IPS-20b (cell line): ENCODE measurements at regions not wholly inside any gene's neighbourhood (a gene's known extent, or its start where the extent isn't known, plus 50 kb on each side); places are given as distances from the start of the nearest gene placed in this dataset.

Experiments
- H3K27ac ChIP-seq: one replicate; pipeline ENCODE4 v1.5.1; 2013; ENCODE audit warnings: low read length
- H3K27me3 ChIP-seq: 2 replicates; pipeline ENCODE4 v1.6.1; 2013; ENCODE audit warnings: mild to moderate bottlenecking, low read length, inconsistent platforms; ENCODE audit not compliant: insufficient read depth
- H3K36me3 ChIP-seq: 2 replicates; pipeline ENCODE4 v1.6.1; 2013; ENCODE audit warnings: low read depth, mild to moderate bottlenecking, inconsistent platforms, low read length, moderate library complexity; ENCODE audit not compliant: insufficient read depth
- H3K4me1 ChIP-seq: 2 replicates; pipeline ENCODE4 v1.6.1; 2013; ENCODE audit warnings: mild to moderate bottlenecking, control low read depth, inconsistent platforms, low read length, moderate library complexity; ENCODE audit not compliant: insufficient read depth
- H3K4me3 ChIP-seq: 2 replicates; pipeline ENCODE4 v1.5.1; 2013; ENCODE audit warnings: mild to moderate bottlenecking, low read length, inconsistent platforms
- H3K9ac ChIP-seq: 2 replicates; pipeline ENCODE4 v1.6.1; 2013; ENCODE audit warnings: low read depth, mild to moderate bottlenecking, inconsistent platforms, low read length, moderate library complexity
- H3K9me3 ChIP-seq: 2 replicates; pipeline ENCODE4 v1.6.1; 2013; ENCODE audit warnings: mild to moderate bottlenecking, low read depth, low read length, inconsistent platforms; ENCODE audit not compliant: insufficient read depth

DNA sequence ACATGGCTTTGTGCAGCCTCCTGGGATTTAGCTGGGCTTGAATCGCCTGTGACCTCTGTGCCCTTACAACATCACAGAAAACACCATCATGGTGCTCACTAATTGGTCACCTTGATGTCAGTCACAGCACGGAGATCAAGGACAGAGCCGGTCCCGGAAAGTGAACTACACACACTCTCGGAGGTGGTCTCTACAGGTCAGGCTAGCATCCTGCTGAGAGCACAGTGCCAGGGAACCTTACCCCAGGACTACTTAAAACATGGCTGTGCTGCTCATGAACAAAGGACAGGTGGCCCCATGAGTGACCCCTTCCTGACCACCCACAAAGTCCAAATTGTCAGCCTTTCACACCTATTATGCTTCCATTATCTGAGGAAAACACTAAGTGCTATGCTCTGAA is 1782.1 kb upstream of the CELF4 start:
- H3K36me3 ChIP-seq, result no peaks in the 10 kb centered on the region
- H3K4me3 ChIP-seq, result no peak overlapping the region
- H3K27me3 ChIP-seq, result no peaks in the 10 kb centered on the region
- no peak overlapping the region for H3K27ac ChIP-seq
- no peaks in the 10 kb centered on the region for H3K9me3 ChIP-seq
- H3K9ac ChIP-seq, result no peak overlapping the region
- peaks cover 4% of the 10 kb centered on the region; the same call in 1 of the 2 replicates for H3K4me1 ChIP-seq

GRCh38 chr18:39346916-39347315 is 1781.3 kb upstream of the CELF4 start:
- peaks cover 4% of the 10 kb centered on the region; the same call in 1 of the 2 replicates for H3K4me1 ChIP-seq
- no peak overlapping the region for H3K4me3 ChIP-seq
- no peaks in the 10 kb centered on the region for H3K27me3 ChIP-seq
- no peak overlapping the region for H3K9ac ChIP-seq
- no peak overlapping the region for H3K27ac ChIP-seq
- H3K36me3 ChIP-seq, result no peaks in the 10 kb centered on the region
- H3K9me3 ChIP-seq, result no peaks in the 10 kb centered on the region

GRCh38 chr18:39345321-39345720 is 1779.7 kb upstream of the CELF4 start:
- no peaks in the 10 kb centered on the region for H3K27me3 ChIP-seq
- no peaks in the 10 kb centered on the region for H3K36me3 ChIP-seq
- H3K4me3 ChIP-seq, result no peak overlapping the region
- peaks cover 4% of the 10 kb centered on the region; the same call in 1 of the 2 replicates for H3K4me1 ChIP-seq
- no peak overlapping the region for H3K27ac ChIP-seq
- no peak overlapping the region for H3K9ac ChIP-seq
- H3K9me3 ChIP-seq, result no peaks in the 10 kb centered on the region

GRCh38 chr18:39344487-39344886 is 1778.9 kb upstream of the CELF4 start:
- H3K9ac ChIP-seq, result no peak overlapping the region
- H3K36me3 ChIP-seq, result no peaks in the 10 kb centered on the region
- no peak overlapping the region for H3K4me3 ChIP-seq
- H3K27ac ChIP-seq, result no peak overlapping the region
- peaks cover 4% of the 10 kb centered on the region; the same call in 1 of the 2 replicates for H3K4me1 ChIP-seq
- H3K9me3 ChIP-seq, result no peaks in the 10 kb centered on the region
- H3K27me3 ChIP-seq, result no peaks in the 10 kb centered on the region

DNA sequence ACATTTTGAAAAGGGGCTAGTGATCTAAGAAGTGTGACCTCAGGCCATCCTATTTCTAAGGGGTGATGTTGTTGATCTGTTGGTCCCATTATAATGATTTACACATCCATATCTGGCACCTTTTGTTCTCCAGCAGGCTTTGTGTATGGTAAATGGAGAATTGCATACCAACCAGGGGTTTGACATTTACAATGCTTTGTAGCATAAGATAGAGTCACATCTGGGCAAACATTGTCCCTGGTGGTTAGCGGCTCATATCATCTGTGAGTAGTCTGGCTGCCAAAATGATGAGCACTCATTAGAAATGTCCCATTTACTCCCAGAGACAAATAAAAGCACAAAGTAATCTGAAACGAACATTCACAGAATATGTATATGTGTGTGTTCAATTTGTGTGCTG is 1775.5 kb upstream of the CELF4 start:
- Histone ChIP-seq H3K27ac (no peak overlapping the region), H3K4me3 (no peak overlapping the region), H3K27me3 (no peaks in the 10 kb centered on the region), H3K9ac (no peak overlapping the region), H3K9me3 (no peaks in the 10 kb centered on the region), H3K4me1 (peaks cover 4% of the 10 kb centered on the region; the same call in 1 of the 2 replicates), H3K36me3 (no peaks in the 10 kb centered on the region)

GRCh38 chr18:39340418-39340817 is 1774.8 kb upstream of the CELF4 start:
- no peak overlapping the region for H3K9ac ChIP-seq
- no peak overlapping the region for H3K4me3 ChIP-seq
- H3K9me3 ChIP-seq, result no peaks in the 10 kb centered on the region
- H3K36me3 ChIP-seq, result no peaks in the 10 kb centered on the region
- H3K27me3 ChIP-seq, result no peaks in the 10 kb centered on the region
- H3K27ac ChIP-seq, result no peak overlapping the region
- peaks cover 4% of the 10 kb centered on the region; the same call in 1 of the 2 replicates for H3K4me1 ChIP-seq

- no peak overlapping the region for H3K27ac ChIP-seq
- no peaks in the 10 kb centered on the region for H3K36me3 ChIP-seq
- no peaks in the 10 kb centered on the region for H3K27me3 ChIP-seq
- H3K9me3 ChIP-seq, result no peaks in the 10 kb centered on the region
- H3K4me3 ChIP-seq, result no peak overlapping the region
- no peak overlapping the region for H3K9ac ChIP-seq
- no peaks in the 10 kb centered on the region for H3K4me1 ChIP-seq
Observed at GRCh38 chr18:39329496-39330275, 1764.1 kb upstream of the CELF4 start.

DNA sequence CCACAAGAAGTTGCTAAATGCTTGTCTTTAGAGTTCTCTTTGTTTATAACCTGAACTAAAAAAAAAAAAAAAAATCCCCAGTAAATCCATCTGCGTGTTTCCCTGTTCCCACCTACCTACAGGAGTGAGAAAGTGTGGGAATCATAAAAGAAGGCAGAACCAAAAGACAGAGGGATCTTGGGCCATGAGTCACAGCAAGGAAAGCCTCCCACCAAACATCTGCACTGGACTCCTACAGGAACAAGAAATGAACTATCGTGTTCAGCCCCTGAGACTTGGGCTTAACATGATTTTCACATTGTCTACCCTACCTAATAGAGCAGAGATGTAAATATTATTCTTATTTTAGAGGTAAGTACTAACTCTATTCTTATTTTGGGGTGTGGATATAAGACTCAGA is 1761.2 kb upstream of the CELF4 start:
- H3K9ac ChIP-seq, result no peak overlapping the region
- H3K4me1 ChIP-seq, result no peaks in the 10 kb centered on the region
- H3K27me3 ChIP-seq, result no peaks in the 10 kb centered on the region
- no peaks in the 10 kb centered on the region for H3K36me3 ChIP-seq
- H3K4me3 ChIP-seq, result no peak overlapping the region
- no peak overlapping the region for H3K27ac ChIP-seq
- no peaks in the 10 kb centered on the region for H3K9me3 ChIP-seq

GRCh38 chr18:39325973-39326372 is 1760.4 kb upstream of the CELF4 start:
- H3K27me3 ChIP-seq, result no peaks in the 10 kb centered on the region
- no peaks in the 10 kb centered on the region for H3K4me1 ChIP-seq
- H3K9ac ChIP-seq, result no peak overlapping the region
- no peaks in the 10 kb centered on the region for H3K36me3 ChIP-seq
- no peak overlapping the region for H3K27ac ChIP-seq
- H3K9me3 ChIP-seq, result no peaks in the 10 kb centered on the region
- no peak overlapping the region for H3K4me3 ChIP-seq

- no peak overlapping the region for H3K4me3 ChIP-seq
- no peaks in the 10 kb centered on the region for H3K9me3 ChIP-seq
- no peak overlapping the region for H3K27ac ChIP-seq
- no peaks in the 10 kb centered on the region; the same call in 1 of the 2 replicates for H3K4me1 ChIP-seq
- no peaks in the 10 kb centered on the region for H3K27me3 ChIP-seq
- H3K9ac ChIP-seq, result no peak overlapping the region
- H3K36me3 ChIP-seq, result no peaks in the 10 kb centered on the region
Observed at GRCh38 chr18:39319141-39319540, 1753.5 kb upstream of the CELF4 start.

GRCh38 chr18:39318462-39318861 is 1752.9 kb upstream of the CELF4 start:
- Histone ChIP-seq H3K36me3 (no peaks in the 10 kb centered on the region), H3K9ac (no peak overlapping the region), H3K27me3 (no peaks in the 10 kb centered on the region), H3K4me3 (no peak overlapping the region), H3K4me1 (no peaks in the 10 kb centered on the region; the same call in 1 of the 2 replicates), H3K9me3 (no peaks in the 10 kb centered on the region), H3K27ac (no peak overlapping the region)

- no peaks in the 10 kb centered on the region for H3K9me3 ChIP-seq
- H3K27me3 ChIP-seq, result no peaks in the 10 kb centered on the region
- no peaks in the 10 kb centered on the region for H3K36me3 ChIP-seq
- H3K27ac ChIP-seq, result no peak overlapping the region
- H3K9ac ChIP-seq, result no peak overlapping the region
- no peak overlapping the region for H3K4me3 ChIP-seq
- no peaks in the 10 kb centered on the region; the same call in 1 of the 2 replicates for H3K4me1 ChIP-seq
Observed at GRCh38 chr18:39318008-39318407, 1752.4 kb upstream of the CELF4 start.
